ENCODE measurements at regions not wholly inside any gene's neighbourhood (a gene's known extent, or its start where the extent isn't known, plus 50 kb on each side); places are given as distances from the start of the nearest gene placed in this dataset.

DNA sequence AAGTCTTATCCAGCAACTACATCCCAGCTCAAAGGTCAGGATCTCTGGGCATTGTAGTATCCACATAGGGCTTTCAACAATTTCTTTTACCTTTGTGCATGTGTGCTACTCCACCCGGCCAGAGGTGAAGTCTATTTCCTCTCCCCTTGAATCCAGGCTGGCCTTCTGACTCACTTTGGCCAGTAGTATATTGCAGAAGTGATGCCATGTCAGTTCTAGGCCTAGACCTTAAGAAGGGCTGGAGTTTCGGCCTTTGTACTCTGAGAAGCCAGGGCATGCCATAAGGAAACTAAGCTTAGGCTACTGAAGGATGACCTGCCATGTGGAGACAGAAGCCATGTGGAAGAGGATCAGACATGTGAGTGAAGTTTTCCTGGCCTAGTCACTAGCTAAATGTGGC is 191.2 kb upstream of the ATP6AP2 start:
- TF ChIP-seq, protein P1, sequence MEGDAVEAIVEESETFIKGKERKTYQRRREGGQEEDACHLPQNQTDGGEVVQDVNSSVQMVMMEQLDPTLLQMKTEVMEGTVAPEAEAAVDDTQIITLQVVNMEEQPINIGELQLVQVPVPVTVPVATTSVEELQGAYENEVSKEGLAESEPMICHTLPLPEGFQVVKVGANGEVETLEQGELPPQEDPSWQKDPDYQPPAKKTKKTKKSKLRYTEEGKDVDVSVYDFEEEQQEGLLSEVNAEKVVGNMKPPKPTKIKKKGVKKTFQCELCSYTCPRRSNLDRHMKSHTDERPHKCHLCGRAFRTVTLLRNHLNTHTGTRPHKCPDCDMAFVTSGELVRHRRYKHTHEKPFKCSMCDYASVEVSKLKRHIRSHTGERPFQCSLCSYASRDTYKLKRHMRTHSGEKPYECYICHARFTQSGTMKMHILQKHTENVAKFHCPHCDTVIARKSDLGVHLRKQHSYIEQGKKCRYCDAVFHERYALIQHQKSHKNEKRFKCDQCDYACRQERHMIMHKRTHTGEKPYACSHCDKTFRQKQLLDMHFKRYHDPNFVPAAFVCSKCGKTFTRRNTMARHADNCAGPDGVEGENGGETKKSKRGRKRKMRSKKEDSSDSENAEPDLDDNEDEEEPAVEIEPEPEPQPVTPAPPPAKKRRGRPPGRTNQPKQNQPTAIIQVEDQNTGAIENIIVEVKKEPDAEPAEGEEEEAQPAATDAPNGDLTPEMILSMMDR (IDR thresholded peaks at IDR 0.05; ENCODE audit: insufficient read depth, low read length, poor library complexity, severe bottlenecking), result no peak
- no peak for TF ChIP-seq EZH2phosphoT487 (conservative IDR thresholded peaks at IDR 0.05; ENCODE audit: low read length)

Measured in SU-DHL-6 (cell line).